ACC112 (cell line): ENCODE measurements at regions not wholly inside any gene's neighbourhood (a gene's known extent, or its start where the extent isn't known, plus 50 kb on each side); places are given as distances from the start of the nearest gene placed in this dataset.

Source experiments
- H2AFZ ChIP-seq: fragments of 200-600 bp; sonication (generic); one replicate; pipeline ENCODE4 v1.6.0; 2017; ENCODE audit warnings: antibody characterized with exemption, low read length; ENCODE audit not compliant: unreplicated experiment
- H3K27ac ChIP-seq: fragments of 200-600 bp; sonication (generic); 2 replicates; pipeline ENCODE4 v1.5.1; 2014; ENCODE audit warnings: low read depth, mild to moderate bottlenecking, antibody characterized with exemption, low read length, moderate library complexity
- H3K27me3 ChIP-seq: fragments of 200-600 bp; sonication (generic); 2 replicates; pipeline ENCODE4 v1.6.1; 2014; ENCODE audit warnings: mild to moderate bottlenecking, antibody characterized with exemption, low read length, moderate library complexity, mixed read lengths; ENCODE audit not compliant: insufficient read depth
- H3K36me3 ChIP-seq: fragments of 200-600 bp; sonication (generic); 2 replicates; pipeline ENCODE4 v1.6.1; 2016; ENCODE audit warnings: mild to moderate bottlenecking, antibody characterized with exemption, low read length, moderate library complexity, mixed read lengths; ENCODE audit not compliant: insufficient read depth
- H3K4me1 ChIP-seq: fragments of 200-600 bp; sonication (generic); one replicate; pipeline ENCODE4 v1.6.1; 2016; ENCODE audit warnings: low read length, mixed read lengths; ENCODE audit not compliant: insufficient read depth, unreplicated experiment, control insufficient read depth
- H3K4me3 ChIP-seq: fragments of 200-600 bp; sonication (generic); 2 replicates; pipeline ENCODE4 v1.5.1; 2014; ENCODE audit warnings: mild to moderate bottlenecking, low read depth, low read length
- H3K79me2 ChIP-seq: fragments of 200-600 bp; sonication (generic); one replicate; pipeline ENCODE4 v1.6.0; 2016; ENCODE audit warnings: low read length; ENCODE audit not compliant: control insufficient read depth, unreplicated experiment, insufficient read depth

DNA sequence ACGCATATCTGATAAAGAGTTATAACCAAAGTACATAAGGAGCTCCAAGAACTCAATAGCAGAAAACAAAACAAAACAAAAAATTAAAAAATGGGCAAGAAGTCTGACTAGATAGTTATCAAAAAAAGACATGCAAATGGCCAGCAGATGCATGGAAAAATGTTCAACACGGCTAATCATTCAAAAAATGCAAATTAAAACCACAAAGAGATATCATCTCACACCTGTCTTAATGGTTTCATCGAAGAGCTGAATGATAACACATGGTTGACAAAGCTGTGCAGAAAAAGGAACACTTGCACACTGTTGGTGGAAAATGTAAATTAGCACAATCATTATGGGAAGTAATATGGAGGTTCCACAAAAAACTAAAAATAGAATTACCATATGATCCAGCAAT, 751.3 kb upstream of the POU3F3 start:
- Histone ChIP-seq H3K4me3 (no peak overlapping the region), H2AFZ (no peak overlapping the region), H3K36me3 (no peaks in the 10 kb centered on the region), H3K4me1 (no peaks in the 10 kb centered on the region), H3K27ac (no peak overlapping the region), H3K27me3 (no peaks in the 10 kb centered on the region), H3K79me2 (no peaks in the 10 kb centered on the region)

DNA sequence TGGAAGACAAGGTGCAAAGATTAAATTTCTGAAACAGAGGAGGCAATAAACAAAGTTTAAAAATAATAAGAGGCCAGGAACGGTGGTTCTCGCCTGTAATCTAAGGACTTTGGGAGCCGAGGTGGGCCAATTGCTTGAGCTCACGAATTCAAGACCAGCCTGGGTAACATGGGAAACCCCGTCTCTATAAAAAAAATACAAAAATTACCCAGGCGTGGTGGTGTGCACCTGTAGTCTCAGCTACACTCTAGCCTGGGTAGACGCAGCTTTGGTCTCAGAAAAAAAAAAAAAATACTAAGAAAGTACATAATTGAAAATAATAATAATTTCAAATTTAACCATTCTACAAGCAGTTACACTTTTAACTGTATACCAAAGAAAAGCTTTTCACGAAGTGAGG, 744.6 kb upstream of the POU3F3 start:
- Histone ChIP-seq H3K27ac (no peak overlapping the region), H3K36me3 (no peaks in the 10 kb centered on the region), H2AFZ (no peak overlapping the region), H3K4me1 (no peaks in the 10 kb centered on the region), H3K79me2 (no peaks in the 10 kb centered on the region), H3K4me3 (no peak overlapping the region), H3K27me3 (no peaks in the 10 kb centered on the region)

- no peak overlapping the region for H2AFZ ChIP-seq
These were observed 735.0 kb upstream of the POU3F3 start for GRCh38 chr2:104118889-104119288.

DNA sequence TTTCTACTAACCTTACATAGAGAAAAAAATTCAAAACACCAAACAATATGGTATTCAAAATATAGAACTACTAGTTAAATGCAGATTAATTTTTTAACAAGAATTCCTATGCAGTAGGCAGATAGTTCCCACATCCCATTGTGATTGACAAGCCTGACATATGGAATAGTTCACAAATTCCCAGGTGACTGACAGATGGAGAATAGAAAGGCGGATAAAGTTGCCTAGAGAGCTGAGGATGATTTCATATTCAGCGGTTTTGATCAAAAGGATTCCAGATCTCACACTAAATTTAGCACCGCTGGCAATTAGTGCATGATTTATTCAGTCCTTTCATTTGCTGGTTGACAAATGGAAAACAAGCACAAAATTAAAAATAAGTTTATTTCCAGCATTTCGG, 733.7 kb upstream of the POU3F3 start:
- Histone ChIP-seq H3K27ac (no peak overlapping the region), H3K36me3 (no peaks in the 10 kb centered on the region), H3K4me3 (no peak overlapping the region), H2AFZ (no peak overlapping the region), H3K27me3 (no peaks in the 10 kb centered on the region), H3K4me1 (no peaks in the 10 kb centered on the region), H3K79me2 (no peaks in the 10 kb centered on the region)

More at GRCh38 chr2:104118889-104119288, 735.0 kb upstream of the POU3F3 start:
- H3K4me3 ChIP-seq = no peak overlapping the region
- H3K27me3 ChIP-seq = no peaks in the 10 kb centered on the region
- H3K79me2 ChIP-seq = no peaks in the 10 kb centered on the region
- H3K27ac ChIP-seq = no peak overlapping the region
- no peaks in the 10 kb centered on the region for H3K36me3 ChIP-seq
- H3K4me1 ChIP-seq = no peaks in the 10 kb centered on the region

- H3K4me1 ChIP-seq = no peaks in the 10 kb centered on the region
- H3K4me3 ChIP-seq = no peak overlapping the region
- no peak overlapping the region for H3K27ac ChIP-seq
- H3K27me3 ChIP-seq = no peaks in the 10 kb centered on the region
- H3K36me3 ChIP-seq = no peaks in the 10 kb centered on the region
- H2AFZ ChIP-seq = no peak overlapping the region
- no peaks in the 10 kb centered on the region for H3K79me2 ChIP-seq
These were observed 728.8 kb upstream of the POU3F3 start for GRCh38 chr2:104125096-104125495.

- H3K4me3 ChIP-seq = no peak overlapping the region
- H3K79me2 ChIP-seq = no peaks in the 10 kb centered on the region
- no peaks in the 10 kb centered on the region for H3K36me3 ChIP-seq
- H3K4me1 ChIP-seq = no peaks in the 10 kb centered on the region
- no peak overlapping the region for H2AFZ ChIP-seq
- no peak overlapping the region for H3K27ac ChIP-seq
- H3K27me3 ChIP-seq = no peaks in the 10 kb centered on the region
These were observed 726.7 kb upstream of the POU3F3 start for GRCh38 chr2:104127049-104127770.

DNA sequence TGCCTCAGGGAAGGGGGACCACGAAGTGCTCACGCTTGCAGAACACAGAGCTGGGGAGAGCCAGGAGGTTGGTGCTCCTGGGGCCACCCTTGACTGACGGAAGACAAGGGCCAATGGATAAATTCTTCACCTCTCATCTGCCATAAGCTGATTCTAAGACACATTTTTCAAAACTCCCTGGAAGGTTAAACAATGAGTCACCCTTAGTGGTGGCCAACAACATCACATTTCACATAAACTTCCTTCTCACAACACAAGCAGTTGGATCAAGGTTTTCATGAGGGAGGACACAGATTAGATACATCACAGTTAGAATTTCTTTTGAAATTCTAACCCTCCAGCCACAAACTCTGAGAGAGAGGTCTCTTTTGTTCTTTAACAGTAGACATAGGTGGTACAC, 713.6 kb upstream of the POU3F3 start:
- Histone ChIP-seq H3K4me1 (no peaks in the 10 kb centered on the region), H3K79me2 (no peaks in the 10 kb centered on the region), H3K4me3 (no peak overlapping the region), H3K27ac (no peak overlapping the region), H2AFZ (no peak overlapping the region), H3K36me3 (no peaks in the 10 kb centered on the region), H3K27me3 (no peaks in the 10 kb centered on the region)

DNA sequence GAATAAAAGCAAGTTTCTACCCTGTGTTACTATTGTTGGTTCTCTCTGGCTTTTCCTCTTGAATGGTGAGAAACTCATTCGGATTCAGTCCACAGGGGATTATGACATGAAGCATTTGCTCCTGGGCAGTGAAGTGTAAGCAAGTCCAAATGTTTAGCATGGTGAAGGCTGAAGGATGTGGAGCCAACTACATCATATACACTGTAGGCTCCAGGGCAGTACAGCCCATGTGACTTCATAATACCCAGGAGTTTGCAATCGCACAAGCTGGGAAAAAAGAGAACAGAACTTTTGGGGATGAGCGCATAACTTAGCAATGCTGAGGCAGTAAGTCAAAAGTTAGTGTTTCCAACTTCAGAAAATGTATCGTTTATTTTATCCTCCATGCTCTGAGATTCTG, 695.7 kb upstream of the POU3F3 start:
- no peak overlapping the region for H3K27ac ChIP-seq
- no peak overlapping the region for H2AFZ ChIP-seq
- no peak overlapping the region for H3K4me3 ChIP-seq
- no peaks in the 10 kb centered on the region for H3K79me2 ChIP-seq
- H3K36me3 ChIP-seq = no peaks in the 10 kb centered on the region
- H3K27me3 ChIP-seq = no peaks in the 10 kb centered on the region
- no peaks in the 10 kb centered on the region for H3K4me1 ChIP-seq

- Histone ChIP-seq H3K27ac (no peak overlapping the region), H3K79me2 (no peaks in the 10 kb centered on the region), H3K36me3 (no peaks in the 10 kb centered on the region), H3K4me1 (no peaks in the 10 kb centered on the region), H3K27me3 (no peaks in the 10 kb centered on the region), H3K4me3 (no peak overlapping the region), H2AFZ (no peak overlapping the region)
These were observed 690.2 kb upstream of the POU3F3 start for GRCh38 chr2:104163611-104164130.

GRCh38 chr2:104164721-104165252, 689.1 kb upstream of the POU3F3 start:
- Histone ChIP-seq H3K27me3 (no peaks in the 10 kb centered on the region), H3K4me1 (no peaks in the 10 kb centered on the region), H3K79me2 (no peaks in the 10 kb centered on the region), H3K36me3 (no peaks in the 10 kb centered on the region), H2AFZ (no peak overlapping the region), H3K4me3 (no peak overlapping the region), H3K27ac (no peak overlapping the region)

DNA sequence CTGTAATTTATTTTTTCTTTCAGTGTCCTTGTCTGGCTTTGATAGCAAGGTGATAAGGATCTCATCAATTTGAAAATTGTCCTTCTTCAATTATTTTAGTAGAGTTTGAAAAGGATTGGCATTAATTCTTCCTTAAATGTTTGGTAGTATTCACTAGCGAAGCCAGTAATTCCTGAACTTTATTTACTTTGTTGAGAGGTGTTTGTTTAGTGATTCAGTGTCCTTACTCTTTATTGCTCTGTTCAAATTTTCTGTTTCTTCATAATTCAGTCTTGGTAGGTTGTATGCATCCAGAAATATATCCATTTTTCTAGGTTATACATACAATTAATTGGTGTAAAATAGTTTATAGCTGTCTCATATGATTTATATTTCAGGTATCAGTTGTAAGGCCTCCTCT, 676.7 kb upstream of the POU3F3 start:
- no peaks in the 10 kb centered on the region for H3K27me3 ChIP-seq
- H2AFZ ChIP-seq = no peak overlapping the region
- H3K79me2 ChIP-seq = no peaks in the 10 kb centered on the region
- H3K4me3 ChIP-seq = no peak overlapping the region
- no peaks in the 10 kb centered on the region for H3K4me1 ChIP-seq
- H3K27ac ChIP-seq = no peak overlapping the region
- no peaks in the 10 kb centered on the region for H3K36me3 ChIP-seq
